ENCODE measurements at regions not wholly inside any gene's neighbourhood (a gene's known extent, or its start where the extent isn't known, plus 50 kb on each side); places are given as distances from the start of the nearest gene placed in this dataset.

- DNase-seq (ENCODE audit: extremely low spot score), result no peak
- ChIA-PET POLR2A (no interaction called here), CTCF (no interaction called here)
- TF ChIP-seq, protein P1, sequence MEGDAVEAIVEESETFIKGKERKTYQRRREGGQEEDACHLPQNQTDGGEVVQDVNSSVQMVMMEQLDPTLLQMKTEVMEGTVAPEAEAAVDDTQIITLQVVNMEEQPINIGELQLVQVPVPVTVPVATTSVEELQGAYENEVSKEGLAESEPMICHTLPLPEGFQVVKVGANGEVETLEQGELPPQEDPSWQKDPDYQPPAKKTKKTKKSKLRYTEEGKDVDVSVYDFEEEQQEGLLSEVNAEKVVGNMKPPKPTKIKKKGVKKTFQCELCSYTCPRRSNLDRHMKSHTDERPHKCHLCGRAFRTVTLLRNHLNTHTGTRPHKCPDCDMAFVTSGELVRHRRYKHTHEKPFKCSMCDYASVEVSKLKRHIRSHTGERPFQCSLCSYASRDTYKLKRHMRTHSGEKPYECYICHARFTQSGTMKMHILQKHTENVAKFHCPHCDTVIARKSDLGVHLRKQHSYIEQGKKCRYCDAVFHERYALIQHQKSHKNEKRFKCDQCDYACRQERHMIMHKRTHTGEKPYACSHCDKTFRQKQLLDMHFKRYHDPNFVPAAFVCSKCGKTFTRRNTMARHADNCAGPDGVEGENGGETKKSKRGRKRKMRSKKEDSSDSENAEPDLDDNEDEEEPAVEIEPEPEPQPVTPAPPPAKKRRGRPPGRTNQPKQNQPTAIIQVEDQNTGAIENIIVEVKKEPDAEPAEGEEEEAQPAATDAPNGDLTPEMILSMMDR (IDR thresholded peaks at IDR 0.05; ENCODE audit: control extremely low read depth, extremely low read depth, low read depth, missing control alignments), result no peak
Observed at GRCh38 chr1:30090162-30090820, 633.1 kb downstream of the MATN1 start.

DNA sequence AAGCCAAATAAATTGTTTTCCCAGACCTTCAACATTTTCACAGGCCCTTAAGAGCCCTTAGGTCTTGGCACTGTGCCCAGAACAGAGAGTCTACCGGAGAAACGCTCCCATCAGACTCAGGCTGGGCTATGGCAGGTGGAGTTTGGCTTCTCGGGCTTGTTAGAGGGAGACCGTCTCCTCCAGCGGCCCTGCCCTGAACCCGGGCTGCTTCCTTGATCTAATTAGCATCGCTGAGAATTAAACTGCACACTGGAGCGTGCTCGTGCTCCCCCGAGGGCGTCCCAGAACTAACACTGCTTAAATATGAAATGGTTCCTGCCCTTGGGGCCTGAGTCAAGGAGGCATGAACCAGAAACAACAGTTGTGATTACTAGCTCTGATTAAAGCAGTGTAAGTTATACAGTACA is 634.4 kb downstream of the MATN1 start:
- no peak for DNase-seq (ENCODE audit: extremely low spot score)
- CTCF ChIA-PET, result no interaction called here
- POLR2A ChIA-PET, result no interaction called here

GRCh38 chr1:30088594-30088993 is 634.8 kb downstream of the MATN1 start:
- ChIA-PET POLR2A (no interaction called here), CTCF (no interaction called here)
- TF ChIP-seq, protein P1 (IDR thresholded peaks at IDR 0.05; ENCODE audit: control extremely low read depth, extremely low read depth, low read depth, missing control alignments), result no peak
- no peak for DNase-seq (ENCODE audit: extremely low spot score)

More for the DNA sequence above, 634.4 kb downstream of the MATN1 start:
- TF ChIP-seq, protein P1 (IDR thresholded peaks at IDR 0.05; ENCODE audit: control extremely low read depth, extremely low read depth, low read depth, missing control alignments), result no peak

DNA sequence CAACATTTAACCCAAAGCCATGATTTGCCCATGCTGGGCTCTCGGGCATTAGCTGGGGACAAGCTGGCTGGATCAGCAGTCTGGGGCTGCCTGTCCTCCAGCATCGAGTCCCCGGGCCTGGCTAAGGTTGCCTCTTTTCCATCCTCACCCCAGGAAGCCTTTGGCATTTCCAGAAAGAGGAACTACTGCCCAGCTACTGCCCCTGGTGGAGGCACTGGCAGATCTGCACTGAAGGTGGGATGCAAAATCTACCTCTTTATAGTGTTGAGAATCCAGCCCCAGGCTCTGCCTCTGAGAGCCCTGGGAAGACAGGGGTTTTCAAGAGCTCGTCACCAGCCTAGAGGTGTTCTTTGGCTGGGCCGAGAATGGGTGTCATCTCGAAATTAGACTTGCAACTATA is 635.9 kb downstream of the MATN1 start:
- CTCF ChIA-PET, result no interaction called here
- POLR2A ChIA-PET, result no interaction called here
- TF ChIP-seq, protein P1 (IDR thresholded peaks at IDR 0.05; ENCODE audit: control extremely low read depth, extremely low read depth, low read depth, missing control alignments), result no peak
- no peak for DNase-seq (ENCODE audit: extremely low spot score)

DNA sequence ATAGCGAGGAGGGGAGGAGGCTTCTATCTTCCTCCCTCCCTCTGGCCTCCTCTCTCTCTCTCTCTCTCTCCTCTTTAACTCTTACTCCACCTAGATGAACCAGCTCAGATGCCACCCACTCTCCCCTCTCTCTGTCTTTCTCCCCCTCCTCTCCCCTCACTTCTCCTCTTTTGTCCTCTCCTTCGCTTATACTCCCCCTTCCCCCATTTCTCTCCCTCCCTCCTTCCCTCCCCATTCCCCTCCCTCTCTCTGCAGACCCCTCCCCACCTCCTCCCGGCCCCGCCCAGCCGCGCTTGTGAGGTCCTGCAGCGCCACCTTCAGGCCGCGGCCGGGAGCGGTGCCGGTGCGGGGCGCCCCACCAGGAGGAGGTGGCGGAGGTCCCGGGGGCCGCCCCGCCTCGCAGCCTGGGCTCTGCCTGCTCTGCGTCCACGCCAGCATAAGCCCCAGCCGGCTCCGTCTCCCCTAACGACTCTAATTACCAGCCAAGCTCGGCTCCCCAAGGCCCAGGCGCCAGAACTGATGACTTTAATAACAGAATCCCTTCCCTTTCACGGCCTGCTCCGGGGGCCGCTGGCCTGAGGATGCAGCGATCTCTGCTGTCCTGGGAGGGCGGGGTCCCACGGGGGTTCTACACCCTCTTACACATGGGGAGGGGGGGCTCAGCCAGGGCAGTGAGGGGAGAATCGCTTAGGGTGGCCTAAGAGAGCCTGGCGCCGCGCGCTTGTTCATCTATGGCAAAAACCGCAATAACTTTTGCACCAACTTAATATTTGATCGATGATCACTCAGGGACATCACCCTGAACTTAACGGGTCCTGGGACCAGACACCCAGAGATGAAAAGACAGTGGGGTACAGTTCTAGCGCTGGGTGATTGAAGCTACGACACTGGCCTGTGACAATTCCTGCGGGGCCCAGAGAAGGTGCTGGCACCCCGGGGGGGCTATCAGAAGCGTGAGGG is 637.3 kb downstream of the MATN1 start:
- ChIA-PET POLR2A (no interaction called here), CTCF (no interaction called here)
- peak; percentile 56 for DNase-seq (ENCODE audit: extremely low spot score)
- TF ChIP-seq, protein P1 (IDR thresholded peaks at IDR 0.05; ENCODE audit: control extremely low read depth, extremely low read depth, low read depth, missing control alignments), result peak; percentile 30

DNA sequence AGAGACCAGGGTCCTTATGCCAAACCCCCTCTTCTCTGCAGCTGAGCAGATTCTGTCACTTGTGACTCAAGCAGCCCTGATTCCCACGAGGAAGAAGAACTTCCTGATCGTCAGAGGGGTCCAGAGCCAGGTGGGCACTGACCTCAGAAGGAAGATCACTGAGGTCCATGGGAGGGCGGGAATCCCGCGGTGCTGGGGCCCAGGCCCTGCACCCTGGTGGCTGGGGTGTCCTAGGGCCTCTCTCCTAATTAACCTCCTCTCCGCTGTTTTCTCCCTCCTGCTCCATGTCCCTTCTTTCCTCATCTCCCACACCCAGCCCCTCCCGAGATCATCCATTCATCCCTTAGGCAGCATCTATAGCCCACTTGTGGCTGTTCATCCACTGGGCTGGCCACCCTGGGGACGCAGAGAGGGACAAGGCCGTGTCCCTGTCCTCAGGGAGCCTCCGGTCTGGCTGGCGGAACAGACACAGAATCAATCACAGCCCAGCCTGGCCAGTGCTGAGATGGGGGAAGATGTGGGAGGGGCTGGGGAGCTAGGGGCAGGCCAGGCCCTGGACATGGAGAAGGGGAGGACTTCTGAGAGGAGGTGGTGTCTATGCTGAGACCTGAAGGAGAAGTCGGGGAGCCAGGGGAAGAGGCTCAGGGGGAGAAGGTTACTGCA is 638.3 kb downstream of the MATN1 start:
- POLR2A ChIA-PET, result no interaction called here
- DNase-seq (ENCODE audit: extremely low spot score), result no peak
- TF ChIP-seq, protein P1 (IDR thresholded peaks at IDR 0.05; ENCODE audit: control extremely low read depth, extremely low read depth, low read depth, missing control alignments), result no peak
- CTCF ChIA-PET, result no interaction called here

Data from GM10248 (cell line).